GM23338 (cell line): ENCODE measurements at regions not wholly inside any gene's neighbourhood (a gene's known extent, or its start where the extent isn't known, plus 50 kb on each side); places are given as distances from the start of the nearest gene placed in this dataset.

Source experiments
- ATAC-seq: fragments of 200-7000 bp; cut with Tn5 transposase; 3 replicates; pipeline ENCODE4 v1.9.1; 2020
- DNase-seq: peaks from one replicate; pipeline ENCODE4 v3.0.0-alpha.2; 2015; ENCODE audit warnings: low spot score
- H2AFZ ChIP-seq: fragments of 200-600 bp; sonication (generic); 2 replicates; pipeline ENCODE4 v1.8.0; 2016; ENCODE audit warnings: antibody characterized with exemption, mild to moderate bottlenecking, moderate library complexity
- H3F3A ChIP-seq: fragments of 200-600 bp; sonication (generic); replicated peaks from 2 replicates; pipeline ENCODE4 v1.8.0; 2017; ENCODE audit warnings: antibody characterized with exemption, mixed run types, low read depth
- H3K27ac ChIP-seq: fragments of 200-600 bp; sonication (generic); 2 replicates; pipeline ENCODE4 v1.6.1; 2016; ENCODE audit warnings: low read depth
- H3K27me3 ChIP-seq: fragments of 200-600 bp; sonication (generic); 2 replicates; pipeline ENCODE4 v1.8.0; 2016; ENCODE audit warnings: mild to moderate bottlenecking, mixed run types, moderate library complexity; ENCODE audit not compliant: insufficient read depth
- H3K36me3 ChIP-seq: fragments of 200-600 bp; sonication (generic); 2 replicates; pipeline ENCODE4 v1.8.0; 2016; ENCODE audit warnings: mild to moderate bottlenecking; ENCODE audit not compliant: insufficient read depth
- H3K4me1 ChIP-seq: fragments of 200-600 bp; sonication (generic); 2 replicates; pipeline ENCODE4 v1.8.0; 2016; ENCODE audit warnings: mild to moderate bottlenecking, moderate library complexity; ENCODE audit not compliant: insufficient read depth
- H3K4me2 ChIP-seq: fragments of 200-600 bp; sonication (generic); 2 replicates; pipeline ENCODE4 v1.7.1; 2017; ENCODE audit warnings: mixed run types
- H3K4me3 ChIP-seq: fragments of 200-600 bp; sonication (generic); 2 replicates; pipeline ENCODE4 v1.6.1; 2016; ENCODE audit warnings: mixed run types
- H3K79me2 ChIP-seq: fragments of 200-600 bp; sonication (generic); replicated peaks from 2 replicates; pipeline ENCODE4 v1.8.0; 2017; ENCODE audit warnings: mild to moderate bottlenecking; ENCODE audit not compliant: insufficient read depth
- H3K9me2 ChIP-seq: fragments of 200-600 bp; sonication (generic); 2 replicates; pipeline ENCODE4 v1.8.0; 2017; ENCODE audit not compliant: insufficient read depth
- H4K20me1 ChIP-seq: fragments of 200-600 bp; sonication (generic); replicated peaks from 2 replicates; pipeline ENCODE4 v1.8.0; 2017; ENCODE audit warnings: mild to moderate bottlenecking; ENCODE audit not compliant: insufficient read depth
- H3K27ac Mint-ChIP-seq: 2 replicates; pipeline ENCODE4 v1.8.0; 2020; ENCODE audit warnings: inconsistent platforms, mild to moderate bottlenecking, moderate library complexity, mixed read lengths
- H3K27me3 Mint-ChIP-seq: 3 replicates; pipeline ENCODE4 v1.8.0; 2022; ENCODE audit warnings: low read depth, mild to moderate bottlenecking, moderate library complexity, mixed read lengths, inconsistent platforms; ENCODE audit not compliant: insufficient read depth, poor library complexity
- H3K36me3 Mint-ChIP-seq: 3 replicates; pipeline ENCODE4 v1.8.0; 2021; ENCODE audit warnings: low read depth, mild to moderate bottlenecking, inconsistent platforms, moderate library complexity, mixed read lengths
- H3K4me1 Mint-ChIP-seq: 3 replicates; pipeline ENCODE4 v1.8.0; 2020; ENCODE audit warnings: mild to moderate bottlenecking, inconsistent platforms, mixed read lengths
- H3K4me3 Mint-ChIP-seq: 3 replicates; pipeline ENCODE4 v1.8.0; 2021; ENCODE audit warnings: moderate library complexity, mild to moderate bottlenecking, inconsistent platforms, mixed read lengths
- H3K9me3 Mint-ChIP-seq: 3 replicates; pipeline ENCODE4 v1.8.0; 2020; ENCODE audit warnings: moderate library complexity, mild to moderate bottlenecking, inconsistent platforms, mixed read lengths
- CREB1 ChIP-seq: fragments of 250-450 bp; sonication (Bioruptor Pico); IDR thresholded peaks from 2 replicates; pipeline ENCODE4 v1.5.0; 2020; ENCODE audit warnings: low read depth, mild to moderate bottlenecking, moderate library complexity
- CTCF ChIP-seq, 2 experiments: fragments of 200-600 bp in 1 of 2; sonication (generic) in 1 of 2; conservative IDR thresholded peaks; 2 replicates each; pipeline versions ENCODE4 v1.5.1 to v1.6.1; 2016 to 2017; ENCODE audit warnings: antibody characterized with exemption in 2 of 2, low read depth in 2 of 2, mild to moderate bottlenecking in 2 of 2, moderate library complexity in 1 of 2
- EZH2 ChIP-seq: fragments of 200-600 bp; sonication (generic); IDR thresholded peaks from one replicate; pipeline ENCODE4 v1.8.0; 2017; ENCODE audit warnings: antibody characterized with exemption, mild to moderate bottlenecking, low read depth; ENCODE audit not compliant: unreplicated experiment
- EZH2phosphoT487 ChIP-seq: fragments of 200-600 bp; sonication (generic); IDR thresholded peaks from one replicate; pipeline ENCODE4 v1.8.1; 2018; ENCODE audit warnings: antibody characterized with exemption; ENCODE audit not compliant: unreplicated experiment
- JUNB ChIP-seq: IDR thresholded peaks from one replicate; pipeline ENCODE4 v1.6.1; 2016; ENCODE audit warnings: antibody characterized with exemption; ENCODE audit not compliant: unreplicated experiment
- NANOG ChIP-seq: IDR thresholded peaks from 2 replicates; pipeline ENCODE4 v1.6.1; 2016; ENCODE audit warnings: antibody characterized with exemption, borderline replicate concordance
- POLR2AphosphoS5 ChIP-seq: IDR thresholded peaks from 2 replicates; pipeline ENCODE4 v1.6.1; 2016; ENCODE audit warnings: antibody characterized with exemption, low read depth
- REST ChIP-seq: IDR thresholded peaks from one replicate; pipeline ENCODE4 v1.6.1; 2018; ENCODE audit warnings: antibody characterized with exemption; ENCODE audit not compliant: unreplicated experiment
- STAT1 ChIP-seq: IDR thresholded peaks from one replicate; pipeline ENCODE4 v1.6.1; 2016; ENCODE audit warnings: antibody characterized with exemption; ENCODE audit not compliant: unreplicated experiment
- ZNF114 ChIP-seq: fragments of 250-450 bp; sonication (Bioruptor Pico); IDR thresholded peaks from 2 replicates; pipeline ENCODE4 v1.5.0; 2020; ENCODE audit warnings: mild to moderate bottlenecking, moderate library complexity
- ZNF331 ChIP-seq: fragments of 250-450 bp; sonication (Bioruptor Pico); IDR thresholded peaks from 2 replicates; pipeline ENCODE4 v1.5.0; 2020; ENCODE audit warnings: low read depth, mild to moderate bottlenecking, moderate library complexity
- TF ChIP-seq, protein P1 (sequence below): fragments of 250-450 bp; sonication (Bioruptor Pico); IDR thresholded peaks from 2 replicates; pipeline ENCODE4 v1.5.0; 2020; ENCODE audit warnings: mild to moderate bottlenecking, moderate library complexity
- TF ChIP-seq, protein P2 (sequence below): IDR thresholded peaks from 2 replicates; pipeline ENCODE4 v1.6.1; 2016; ENCODE audit warnings: antibody characterized with exemption

- no peaks in the 10 kb centered on the region for H3F3A ChIP-seq
Observed at GRCh38 chr11:104594228-104594958, 303.9 kb downstream of the CASP12 start.

More at GRCh38 chr11:104594228-104594958, 303.9 kb downstream of the CASP12 start:
- no peaks in the 10 kb centered on the region for H3K4me1 ChIP-seq
- no peaks in the 10 kb centered on the region for H3K27me3 ChIP-seq
- Mint-ChIP-seq H3K27ac (no peak overlapping the region), H3K4me3 (no peak overlapping the region), H3K9me3 (no peaks in the 10 kb centered on the region), H3K36me3 (peaks cover 7% of the 10 kb centered on the region; the same call in 2 of the 3 replicates), H3K4me1 (no peaks in the 10 kb centered on the region), H3K27me3 (no peaks in the 10 kb centered on the region)
- no peaks in the 10 kb centered on the region for H3K9me2 ChIP-seq
- H3K27ac ChIP-seq: no peak overlapping the region
- ATAC-seq (no peak), DNase-seq (no peak)
- H2AFZ ChIP-seq: no peak overlapping the region
- TF ChIP-seq ZNF114: no peak
- no peak for TF ChIP-seq STAT1
- no peak for TF ChIP-seq CTCF (conservative IDR thresholded peaks at IDR 0.05; ENCODE audit: low read depth in 2 of 2)
- TF ChIP-seq ZNF331: no peak
- TF ChIP-seq NANOG: no peak
- TF ChIP-seq CREB1 (CRISPR knock-in tag): no peak
- TF ChIP-seq, protein P1, sequence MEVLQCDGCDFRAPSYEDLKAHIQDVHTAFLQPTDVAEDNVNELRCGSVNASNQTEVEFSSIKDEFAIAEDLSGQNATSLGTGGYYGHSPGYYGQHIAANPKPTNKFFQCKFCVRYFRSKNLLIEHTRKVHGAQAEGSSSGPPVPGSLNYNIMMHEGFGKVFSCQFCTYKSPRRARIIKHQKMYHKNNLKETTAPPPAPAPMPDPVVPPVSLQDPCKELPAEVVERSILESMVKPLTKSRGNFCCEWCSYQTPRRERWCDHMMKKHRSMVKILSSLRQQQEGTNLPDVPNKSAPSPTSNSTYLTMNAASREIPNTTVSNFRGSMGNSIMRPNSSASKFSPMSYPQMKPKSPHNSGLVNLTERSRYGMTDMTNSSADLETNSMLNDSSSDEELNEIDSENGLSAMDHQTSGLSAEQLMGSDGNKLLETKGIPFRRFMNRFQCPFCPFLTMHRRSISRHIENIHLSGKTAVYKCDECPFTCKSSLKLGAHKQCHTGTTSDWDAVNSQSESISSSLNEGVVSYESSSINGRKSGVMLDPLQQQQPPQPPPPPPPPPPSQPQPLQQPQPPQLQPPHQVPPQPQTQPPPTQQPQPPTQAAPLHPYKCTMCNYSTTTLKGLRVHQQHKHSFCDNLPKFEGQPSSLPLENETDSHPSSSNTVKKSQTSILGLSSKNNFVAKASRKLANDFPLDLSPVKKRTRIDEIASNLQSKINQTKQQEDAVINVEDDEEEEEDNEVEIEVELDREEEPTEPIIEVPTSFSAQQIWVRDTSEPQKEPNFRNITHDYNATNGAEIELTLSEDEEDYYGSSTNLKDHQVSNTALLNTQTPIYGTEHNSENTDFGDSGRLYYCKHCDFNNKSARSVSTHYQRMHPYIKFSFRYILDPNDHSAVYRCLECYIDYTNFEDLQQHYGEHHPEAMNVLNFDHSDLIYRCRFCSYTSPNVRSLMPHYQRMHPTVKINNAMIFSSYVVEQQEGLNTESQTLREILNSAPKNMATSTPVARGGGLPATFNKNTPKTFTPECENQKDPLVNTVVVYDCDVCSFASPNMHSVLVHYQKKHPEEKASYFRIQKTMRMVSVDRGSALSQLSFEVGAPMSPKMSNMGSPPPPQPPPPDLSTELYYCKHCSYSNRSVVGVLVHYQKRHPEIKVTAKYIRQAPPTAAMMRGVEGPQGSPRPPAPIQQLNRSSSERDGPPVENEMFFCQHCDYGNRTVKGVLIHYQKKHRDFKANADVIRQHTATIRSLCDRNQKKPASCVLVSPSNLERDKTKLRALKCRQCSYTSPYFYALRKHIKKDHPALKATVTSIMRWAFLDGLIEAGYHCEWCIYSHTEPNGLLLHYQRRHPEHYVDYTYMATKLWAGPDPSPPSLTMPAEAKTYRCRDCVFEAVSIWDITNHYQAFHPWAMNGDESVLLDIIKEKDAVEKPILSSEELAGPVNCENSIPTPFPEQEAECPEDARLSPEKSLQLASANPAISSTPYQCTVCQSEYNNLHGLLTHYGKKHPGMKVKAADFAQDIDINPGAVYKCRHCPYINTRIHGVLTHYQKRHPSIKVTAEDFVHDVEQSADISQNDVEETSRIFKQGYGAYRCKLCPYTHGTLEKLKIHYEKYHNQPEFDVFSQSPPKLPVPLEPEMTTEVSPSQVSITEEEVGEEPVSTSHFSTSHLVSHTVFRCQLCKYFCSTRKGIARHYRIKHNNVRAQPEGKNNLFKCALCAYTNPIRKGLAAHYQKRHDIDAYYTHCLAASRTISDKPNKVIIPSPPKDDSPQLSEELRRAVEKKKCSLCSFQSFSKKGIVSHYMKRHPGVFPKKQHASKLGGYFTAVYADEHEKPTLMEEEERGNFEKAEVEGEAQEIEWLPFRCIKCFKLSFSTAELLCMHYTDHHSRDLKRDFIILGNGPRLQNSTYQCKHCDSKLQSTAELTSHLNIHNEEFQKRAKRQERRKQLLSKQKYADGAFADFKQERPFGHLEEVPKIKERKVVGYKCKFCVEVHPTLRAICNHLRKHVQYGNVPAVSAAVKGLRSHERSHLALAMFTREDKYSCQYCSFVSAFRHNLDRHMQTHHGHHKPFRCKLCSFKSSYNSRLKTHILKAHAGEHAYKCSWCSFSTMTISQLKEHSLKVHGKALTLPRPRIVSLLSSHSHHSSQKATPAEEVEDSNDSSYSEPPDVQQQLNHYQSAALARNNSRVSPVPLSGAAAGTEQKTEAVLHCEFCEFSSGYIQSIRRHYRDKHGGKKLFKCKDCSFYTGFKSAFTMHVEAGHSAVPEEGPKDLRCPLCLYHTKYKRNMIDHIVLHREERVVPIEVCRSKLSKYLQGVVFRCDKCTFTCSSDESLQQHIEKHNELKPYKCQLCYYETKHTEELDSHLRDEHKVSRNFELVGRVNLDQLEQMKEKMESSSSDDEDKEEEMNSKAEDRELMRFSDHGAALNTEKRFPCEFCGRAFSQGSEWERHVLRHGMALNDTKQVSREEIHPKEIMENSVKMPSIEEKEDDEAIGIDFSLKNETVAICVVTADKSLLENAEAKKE (CRISPR knock-in tag): no peak
- TF ChIP-seq, protein P2, sequence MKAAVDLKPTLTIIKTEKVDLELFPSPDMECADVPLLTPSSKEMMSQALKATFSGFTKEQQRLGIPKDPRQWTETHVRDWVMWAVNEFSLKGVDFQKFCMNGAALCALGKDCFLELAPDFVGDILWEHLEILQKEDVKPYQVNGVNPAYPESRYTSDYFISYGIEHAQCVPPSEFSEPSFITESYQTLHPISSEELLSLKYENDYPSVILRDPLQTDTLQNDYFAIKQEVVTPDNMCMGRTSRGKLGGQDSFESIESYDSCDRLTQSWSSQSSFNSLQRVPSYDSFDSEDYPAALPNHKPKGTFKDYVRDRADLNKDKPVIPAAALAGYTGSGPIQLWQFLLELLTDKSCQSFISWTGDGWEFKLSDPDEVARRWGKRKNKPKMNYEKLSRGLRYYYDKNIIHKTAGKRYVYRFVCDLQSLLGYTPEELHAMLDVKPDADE: no peak
- TF ChIP-seq POLR2AphosphoS5: no peak
- no peak for TF ChIP-seq JUNB
- TF ChIP-seq REST: no peak
- no peak for TF ChIP-seq EZH2phosphoT487
- TF ChIP-seq EZH2: no peak
- no peaks in the 10 kb centered on the region for H3K36me3 ChIP-seq
- no peak overlapping the region for H3K4me2 ChIP-seq
- no peak overlapping the region for H3K4me3 ChIP-seq
- H3K79me2 ChIP-seq: no peaks in the 10 kb centered on the region
- no peaks in the 10 kb centered on the region for H4K20me1 ChIP-seq
